ENCODE measurements at regions not wholly inside any gene's neighbourhood (a gene's known extent, or its start where the extent isn't known, plus 50 kb on each side); places are given as distances from the start of the nearest gene placed in this dataset.

DNA sequence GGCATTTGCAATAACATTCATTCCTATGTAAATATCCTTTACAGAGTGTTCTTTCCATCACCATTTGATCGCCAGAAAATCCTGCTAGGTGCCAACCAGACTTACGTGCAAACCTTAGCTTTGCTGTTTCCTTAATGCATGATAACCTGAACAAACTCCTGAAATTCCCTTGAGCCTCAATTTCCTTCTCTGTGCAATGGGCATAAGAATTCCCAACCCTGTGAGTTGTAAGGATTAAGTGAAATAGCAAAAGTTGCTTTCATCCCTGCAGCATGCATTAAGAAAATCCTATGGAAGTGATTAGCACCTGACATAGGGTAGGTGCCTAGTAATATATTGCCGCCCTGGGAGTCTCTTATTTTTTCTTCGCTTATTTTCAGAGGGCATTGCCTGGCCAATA lies 272.7 kb downstream of the MAF start:
- no peak for DNase-seq

- DNase-seq, result no peak
Observed at GRCh38 chr16:79326549-79326948, 274.0 kb downstream of the MAF start.

DNA sequence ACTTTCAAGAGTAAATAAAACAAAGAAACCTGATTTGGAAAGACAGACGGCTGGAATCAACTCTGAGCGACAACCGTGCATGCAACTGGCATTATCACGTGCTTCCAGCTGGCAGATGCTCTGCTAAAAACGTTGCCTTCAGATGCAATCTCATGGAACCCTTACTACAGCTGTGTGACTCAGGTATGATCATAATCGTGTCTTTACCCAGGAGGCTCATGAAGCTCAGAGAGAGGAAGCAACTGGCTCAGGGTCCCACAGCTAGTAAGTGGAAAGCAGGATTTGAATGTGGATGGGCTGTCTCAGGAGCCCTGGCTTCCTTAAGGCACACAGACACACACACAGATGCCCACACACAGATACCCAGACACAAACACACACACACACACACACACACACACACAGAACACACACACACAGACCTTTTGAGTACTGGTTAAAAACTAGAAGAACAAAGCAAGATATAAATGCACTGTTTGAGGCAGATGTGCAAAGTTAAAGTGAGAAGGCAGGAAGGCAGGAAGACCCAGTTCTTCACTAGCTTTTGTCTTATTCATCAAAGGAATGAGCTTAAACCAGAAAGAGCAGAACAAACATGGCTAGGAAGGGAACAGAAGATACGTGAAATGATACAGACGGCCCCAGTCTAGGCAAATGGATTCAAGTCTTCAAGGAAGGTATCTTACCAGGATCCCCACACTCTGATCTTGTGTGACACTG lies 275.2 kb downstream of the MAF start:
- DNase-seq, result no peak

GRCh38 chr16:79320956-79321355 lies 279.6 kb downstream of the MAF start:
- no peak for DNase-seq

DNA sequence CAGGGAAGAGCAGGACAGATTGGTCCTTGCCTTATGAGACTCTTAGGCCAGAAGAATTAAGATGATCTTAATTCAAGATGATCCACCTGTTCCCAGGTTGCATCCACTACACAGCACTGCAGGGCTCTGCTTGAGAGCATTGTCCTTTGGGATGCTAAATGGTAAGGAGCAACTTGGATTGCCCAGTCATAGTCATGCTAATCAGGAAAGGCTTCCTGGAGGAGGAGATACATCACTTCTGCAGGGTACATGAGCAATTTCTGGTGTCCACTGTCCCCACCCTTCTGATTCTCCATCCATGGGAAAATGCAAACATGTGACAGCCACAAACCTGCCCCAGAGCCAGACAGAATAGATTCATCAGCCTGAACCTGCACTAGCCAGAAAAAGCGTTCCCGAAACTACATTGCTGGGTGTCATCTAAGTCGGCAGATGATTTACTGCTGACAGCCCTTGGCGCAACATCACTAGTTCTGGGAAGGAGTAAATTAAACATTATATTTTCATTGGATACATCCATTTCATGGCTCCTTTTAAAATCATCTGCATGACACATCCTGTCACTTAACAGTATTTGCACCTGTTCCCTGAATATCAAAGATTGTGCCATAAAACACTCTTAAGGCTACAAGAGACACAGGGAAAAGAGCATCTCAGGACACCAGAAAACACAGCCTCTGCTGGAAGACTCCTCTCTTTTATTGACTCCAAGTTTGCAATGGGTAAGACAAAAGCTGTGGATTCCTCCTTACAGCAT lies 282.2 kb downstream of the MAF start:
- no peak for DNase-seq

GRCh38 chr16:79317521-79317920 lies 283.0 kb downstream of the MAF start:
- DNase-seq, result no peak

GRCh38 chr16:79317026-79317425 lies 283.5 kb downstream of the MAF start:
- DNase-seq, result no peak

DNA sequence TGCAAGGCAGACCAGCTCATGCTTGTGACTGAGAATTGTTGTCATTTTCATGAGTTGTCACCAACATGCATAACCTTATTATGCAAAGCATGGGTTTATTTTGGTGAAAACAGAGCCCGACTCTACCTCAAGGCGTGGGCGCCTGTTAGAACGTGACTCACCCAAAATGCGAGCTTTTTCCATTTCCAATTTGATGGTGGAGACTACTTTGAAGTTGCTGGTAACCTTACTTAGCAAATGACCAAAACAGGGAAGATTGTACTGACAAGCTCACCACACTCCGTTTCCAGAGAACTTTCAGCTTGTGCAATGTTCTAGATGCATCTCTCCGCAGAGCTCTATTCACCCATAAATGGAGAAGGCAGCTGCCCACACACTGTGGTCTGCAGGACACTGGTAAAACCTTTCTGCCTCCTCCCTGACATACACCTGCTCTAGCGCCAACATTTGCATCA lies 284.5 kb downstream of the MAF start:
- DNase-seq, result peak; percentile 79 to 82

DNA sequence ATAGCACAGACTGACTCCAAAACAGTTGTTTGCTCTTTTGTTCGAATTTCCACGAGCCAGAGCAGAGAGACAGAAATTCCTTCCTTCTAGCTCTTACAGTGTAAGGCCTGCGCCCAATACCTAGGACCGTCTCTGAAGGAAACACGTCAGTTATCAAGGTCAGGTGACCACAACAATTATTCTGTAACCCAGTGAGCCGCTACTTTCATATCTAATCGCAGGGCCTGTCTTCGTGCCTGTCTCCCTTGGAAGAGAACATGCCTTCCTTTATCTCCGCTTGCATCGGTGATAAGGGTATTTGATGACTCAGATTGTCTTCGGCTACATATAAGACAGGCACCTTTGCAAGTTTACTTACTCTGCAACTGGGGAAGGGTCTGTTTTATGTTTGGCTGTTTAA lies 288.0 kb downstream of the MAF start:
- no peak for DNase-seq

- no peak for DNase-seq
Observed at GRCh38 chr16:79310710-79311109, 289.8 kb downstream of the MAF start.

- DNase-seq, result no peak
Observed at GRCh38 chr16:79309606-79310005, 290.9 kb downstream of the MAF start.

GRCh38 chr16:79307214-79307613 lies 293.3 kb downstream of the MAF start:
- no peak for DNase-seq

- no peak for DNase-seq
Observed at GRCh38 chr16:79305074-79305473, 295.5 kb downstream of the MAF start.

GRCh38 chr16:79303959-79304387 lies 296.6 kb downstream of the MAF start:
- no peak for DNase-seq

DNA sequence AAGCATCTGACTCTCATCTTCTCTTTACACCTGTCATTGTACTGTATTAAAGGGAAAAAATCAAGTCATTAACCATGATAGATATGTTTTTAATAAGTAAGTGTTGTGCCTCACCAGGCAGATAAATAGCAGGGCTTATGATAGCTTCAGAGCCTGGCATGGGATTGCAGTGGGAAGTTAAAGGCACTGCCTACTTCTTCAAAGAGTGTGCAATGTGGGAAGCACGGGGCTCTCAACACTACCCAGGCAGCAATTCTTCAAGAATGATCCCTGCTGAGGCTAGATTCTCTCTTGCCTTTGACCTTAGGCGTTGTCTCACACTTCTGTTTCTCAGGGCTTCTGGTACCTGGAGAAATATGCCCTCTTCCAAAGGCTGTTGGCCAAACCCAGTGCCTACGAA lies 297.3 kb downstream of the MAF start:
- no peak for DNase-seq

GRCh38 chr16:79302731-79303130 lies 297.8 kb downstream of the MAF start:
- no peak for DNase-seq

- DNase-seq, result no peak
Observed at GRCh38 chr16:79301051-79301450, 299.5 kb downstream of the MAF start.

GRCh38 chr16:79298894-79299799 lies 301.4 kb downstream of the MAF start:
- DNase-seq, result no peak

DNA sequence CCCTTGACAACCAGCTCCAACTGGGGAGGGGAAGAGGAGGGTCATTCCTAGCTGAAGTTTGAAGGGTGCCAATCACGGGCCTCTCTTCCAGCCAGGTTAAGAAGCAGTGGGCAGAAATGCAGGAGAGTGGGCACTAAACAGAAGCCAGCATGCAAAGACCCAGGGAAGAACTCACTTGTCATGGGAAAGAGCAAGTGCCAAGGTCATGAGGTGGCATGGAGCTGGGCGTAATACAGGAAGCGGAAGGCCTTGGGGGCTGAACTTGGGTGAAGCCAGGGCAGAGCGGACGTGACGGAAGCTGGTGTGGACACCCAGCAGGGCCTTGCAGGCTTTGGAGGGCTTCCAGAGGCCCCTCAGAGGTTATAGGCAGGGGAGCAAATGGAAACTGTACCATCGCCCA lies 302.1 kb downstream of the MAF start:
- no peak for DNase-seq

- no peak for DNase-seq
Observed at GRCh38 chr16:79297805-79298204, 302.7 kb downstream of the MAF start.

DNA sequence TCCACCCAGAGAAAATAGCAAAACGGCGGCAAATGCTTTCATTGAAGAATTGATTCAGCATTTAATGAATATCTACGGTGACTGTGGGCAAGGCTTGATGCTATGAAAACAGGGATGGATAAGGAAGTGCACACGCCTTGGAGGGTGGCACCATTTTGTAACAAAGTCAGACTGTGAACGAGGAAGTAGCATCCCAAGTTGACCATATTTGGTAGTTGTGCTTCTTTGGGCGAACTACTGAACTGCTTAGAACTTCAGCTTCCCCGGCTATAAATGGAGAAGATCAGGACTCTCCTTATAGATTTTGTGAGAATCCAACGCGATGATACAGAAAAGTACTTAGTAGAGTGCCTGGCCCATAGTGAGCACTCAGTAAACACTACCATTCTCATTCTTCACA lies 303.2 kb downstream of the MAF start:
- no peak for DNase-seq

GRCh38 chr16:79296491-79296890 lies 304.0 kb downstream of the MAF start:
- DNase-seq, result no peak

DNA sequence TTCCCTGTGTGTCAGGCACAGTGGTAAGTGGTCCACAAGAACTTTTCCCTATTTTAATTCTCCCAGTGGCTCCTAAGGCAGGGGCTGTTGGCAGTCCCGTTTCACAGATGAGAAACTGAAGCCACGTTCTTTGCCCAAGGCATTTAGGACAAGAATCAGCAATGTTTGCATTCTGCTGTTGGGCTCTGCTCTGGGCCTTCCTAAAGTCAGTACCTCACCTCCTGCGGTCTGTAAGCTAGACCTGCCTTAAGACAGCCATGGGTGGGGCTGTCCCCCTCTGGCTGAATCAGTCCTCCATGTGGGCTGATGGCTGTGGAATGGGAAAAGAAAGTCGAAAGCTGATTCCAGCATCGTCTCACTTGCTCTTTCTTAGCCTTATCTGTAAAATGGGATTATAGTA lies 304.8 kb downstream of the MAF start:
- no peak for DNase-seq

Measured in activated T-cell treated with anti-CD3 and anti-CD28 coated beads, Interleukin-2, amount 50 U/mL, for 48 hours (primary cell).